ENCODE measurements at regions not wholly inside any gene's neighbourhood (a gene's known extent, or its start where the extent isn't known, plus 50 kb on each side); places are given as distances from the start of the nearest gene placed in this dataset.
"Not testable (repeated sequence)": the region's sequence is repeated elsewhere in the genome, so short reads cannot be mapped to it uniquely, and the experiment has no call there.

DNA sequence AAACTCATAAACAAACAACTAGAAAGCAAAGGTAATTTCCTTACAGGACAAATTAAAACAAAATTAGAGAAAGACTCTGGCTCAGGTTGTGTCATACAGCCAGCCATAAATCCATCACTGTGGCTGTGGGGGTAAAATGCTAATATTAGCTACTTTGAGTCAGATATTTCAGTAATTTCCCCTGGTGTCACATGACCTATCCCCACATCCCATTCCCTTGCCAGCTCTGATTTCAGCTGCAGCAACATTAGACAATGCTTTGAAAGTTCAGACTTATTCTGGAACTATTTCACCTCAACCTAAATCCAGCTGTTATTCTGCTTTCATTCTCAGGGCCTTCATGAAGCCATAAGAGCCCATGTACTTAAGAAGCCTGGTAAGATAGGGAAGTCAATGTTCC lies 55.3 kb downstream of the RPL10L start:
- no peak overlapping the region for H3K9ac ChIP-seq (ENCODE audit: low read length)

DNA sequence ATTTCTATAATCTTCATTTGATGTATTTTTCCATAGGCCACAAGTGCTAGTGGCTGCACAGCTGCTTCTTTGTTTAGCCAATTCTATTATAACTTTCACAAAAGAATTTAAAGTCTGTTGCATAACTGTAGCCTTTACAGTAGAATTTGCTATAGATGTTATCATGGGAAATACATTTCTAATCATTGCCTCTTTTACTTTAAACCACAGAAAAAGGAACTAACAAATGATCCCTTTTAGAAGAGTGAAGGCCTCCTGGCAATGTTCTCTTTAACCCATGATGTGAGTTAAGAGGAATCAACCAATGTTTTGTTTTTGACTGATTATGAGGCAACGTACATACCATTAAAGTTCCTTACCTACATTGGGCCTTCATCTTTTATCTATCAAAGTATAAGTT lies 68.8 kb downstream of the RPL10L start:
- Histone ChIP-seq H3K36me3 (ENCODE audit: control insufficient read depth, insufficient read depth, low read length) (no peaks in the 10 kb centered on the region), H3K27me3 (ENCODE audit: control insufficient read depth, insufficient read depth, low read length) (no peaks in the 10 kb centered on the region), H3K9ac (ENCODE audit: low read length) (no peak overlapping the region), H3K9me3 (ENCODE audit: control insufficient read depth, insufficient read depth, low read depth, low read length) (no peaks in the 10 kb centered on the region), H3K4me3 (ENCODE audit: low read depth, low read length) (no peak overlapping the region), H3K27ac (ENCODE audit: low read depth, low read length) (no peak overlapping the region), H3K4me1 (ENCODE audit: control insufficient read depth, insufficient read depth, low read length) (peaks cover 4% of the 10 kb centered on the region; the same call in 1 of the 2 replicates)

More for the DNA sequence above, 55.3 kb downstream of the RPL10L start:
- Histone ChIP-seq H3K9me3 (ENCODE audit: control insufficient read depth, insufficient read depth, low read depth, low read length) (no peaks in the 10 kb centered on the region), H3K27me3 (ENCODE audit: control insufficient read depth, insufficient read depth, low read length) (no peaks in the 10 kb centered on the region), H3K4me1 (ENCODE audit: control insufficient read depth, insufficient read depth, low read length) (no peaks in the 10 kb centered on the region), H3K4me3 (ENCODE audit: low read depth, low read length) (no peak overlapping the region), H3K27ac (ENCODE audit: low read depth, low read length) (no peak overlapping the region), H3K36me3 (ENCODE audit: control insufficient read depth, insufficient read depth, low read length) (no peaks in the 10 kb centered on the region)

DNA sequence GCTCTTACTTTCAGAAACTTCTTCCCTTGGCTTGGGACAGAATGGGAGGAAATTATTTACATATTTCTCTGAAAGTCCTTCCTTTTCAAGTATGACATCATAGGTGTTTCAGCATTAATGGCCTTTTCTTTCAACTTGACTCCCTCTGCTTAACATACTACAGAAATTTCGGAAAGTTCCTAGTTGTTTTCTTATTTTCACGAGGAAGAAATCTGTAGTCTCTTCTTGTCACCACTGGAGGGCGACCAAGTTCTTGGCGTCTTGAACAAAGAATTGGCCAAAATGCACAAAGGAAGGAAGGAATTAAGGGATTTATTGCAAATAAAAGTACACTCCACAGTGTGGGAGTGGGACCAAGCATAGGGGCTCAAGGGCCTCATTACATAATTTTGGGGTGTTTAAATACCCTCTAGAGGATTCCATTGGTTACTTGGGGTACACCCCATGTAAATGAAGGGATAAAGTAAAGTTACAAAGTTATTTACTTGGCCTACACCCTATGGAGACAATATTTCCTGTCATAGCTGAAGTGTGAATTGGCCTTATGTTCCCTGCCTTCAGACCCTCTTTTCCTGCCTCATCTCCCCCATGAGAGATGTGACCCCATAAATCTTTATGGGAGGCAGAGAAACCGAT lies 70.4 kb downstream of the RPL10L start:
- Histone ChIP-seq H3K9ac (ENCODE audit: low read length) (no peak overlapping the region), H3K36me3 (ENCODE audit: control insufficient read depth, insufficient read depth, low read length) (no peaks in the 10 kb centered on the region), H3K4me1 (ENCODE audit: control insufficient read depth, insufficient read depth, low read length) (no peaks in the 10 kb centered on the region), H3K4me3 (ENCODE audit: low read depth, low read length) (no peak overlapping the region), H3K27ac (ENCODE audit: low read depth, low read length) (no peak overlapping the region), H3K9me3 (ENCODE audit: control insufficient read depth, insufficient read depth, low read depth, low read length) (no peaks in the 10 kb centered on the region), H3K27me3 (ENCODE audit: control insufficient read depth, insufficient read depth, low read length) (no peaks in the 10 kb centered on the region)

DNA sequence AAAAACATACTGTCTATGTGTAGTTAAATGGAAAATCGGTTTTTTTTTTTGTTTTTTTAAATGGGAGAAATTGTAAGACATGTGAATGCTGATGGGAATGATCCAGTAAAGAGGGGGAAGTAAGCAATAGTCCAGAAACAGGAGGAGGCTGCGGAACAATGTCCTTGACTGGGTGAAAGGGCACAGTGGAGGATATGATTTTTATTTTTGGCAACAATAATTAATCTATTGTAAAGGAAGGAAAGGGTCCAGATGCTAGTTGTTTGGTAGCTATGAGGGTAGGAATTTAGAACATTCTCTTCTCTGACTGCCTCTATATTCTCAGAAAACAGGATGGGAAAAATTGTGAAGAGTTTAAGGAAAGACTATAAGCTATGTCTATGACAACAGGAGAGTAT lies 76.6 kb downstream of the RPL10L start:
- no peak overlapping the region for H3K4me3 ChIP-seq (ENCODE audit: low read depth, low read length)
- no peaks in the 10 kb centered on the region for H3K9me3 ChIP-seq (ENCODE audit: control insufficient read depth, insufficient read depth, low read depth, low read length)
- H3K36me3 ChIP-seq (ENCODE audit: control insufficient read depth, insufficient read depth, low read length) = no peaks in the 10 kb centered on the region
- no peaks in the 10 kb centered on the region for H3K27me3 ChIP-seq (ENCODE audit: control insufficient read depth, insufficient read depth, low read length)
- peaks cover 8% of the 10 kb centered on the region; the same call in 1 of the 2 replicates for H3K4me1 ChIP-seq (ENCODE audit: control insufficient read depth, insufficient read depth, low read length)
- H3K27ac ChIP-seq (ENCODE audit: low read depth, low read length) = no peak overlapping the region
- no peak overlapping the region for H3K9ac ChIP-seq (ENCODE audit: low read length)

- no peaks in the 10 kb centered on the region for H3K9me3 ChIP-seq (ENCODE audit: control insufficient read depth, insufficient read depth, low read depth, low read length)
- H3K27me3 ChIP-seq (ENCODE audit: control insufficient read depth, insufficient read depth, low read length) = no peaks in the 10 kb centered on the region
- H3K4me3 ChIP-seq (ENCODE audit: low read depth, low read length) = no peak overlapping the region
- peaks cover 8% of the 10 kb centered on the region; the same call in 1 of the 2 replicates for H3K4me1 ChIP-seq (ENCODE audit: control insufficient read depth, insufficient read depth, low read length)
- no peak overlapping the region for H3K9ac ChIP-seq (ENCODE audit: low read length)
- no peak overlapping the region for H3K27ac ChIP-seq (ENCODE audit: low read depth, low read length)
- no peaks in the 10 kb centered on the region for H3K36me3 ChIP-seq (ENCODE audit: control insufficient read depth, insufficient read depth, low read length)
Observed at GRCh38 chr14:46574221-46574977, 77.2 kb downstream of the RPL10L start.

- no peaks in the 10 kb centered on the region for H3K27me3 ChIP-seq (ENCODE audit: control insufficient read depth, insufficient read depth, low read length)
- no peak overlapping the region for H3K9ac ChIP-seq (ENCODE audit: low read length)
- H3K4me1 ChIP-seq (ENCODE audit: control insufficient read depth, insufficient read depth, low read length) = peaks cover 8% of the 10 kb centered on the region; the same call in 1 of the 2 replicates
- H3K9me3 ChIP-seq (ENCODE audit: control insufficient read depth, insufficient read depth, low read depth, low read length) = no peaks in the 10 kb centered on the region
- no peaks in the 10 kb centered on the region for H3K36me3 ChIP-seq (ENCODE audit: control insufficient read depth, insufficient read depth, low read length)
- H3K27ac ChIP-seq (ENCODE audit: low read depth, low read length) = peak overlapping the region; percentile 12; the same call in 1 of the 2 replicates
- no peak overlapping the region for H3K4me3 ChIP-seq (ENCODE audit: low read depth, low read length)
Observed at GRCh38 chr14:46573498-46573897, 78.1 kb downstream of the RPL10L start.

DNA sequence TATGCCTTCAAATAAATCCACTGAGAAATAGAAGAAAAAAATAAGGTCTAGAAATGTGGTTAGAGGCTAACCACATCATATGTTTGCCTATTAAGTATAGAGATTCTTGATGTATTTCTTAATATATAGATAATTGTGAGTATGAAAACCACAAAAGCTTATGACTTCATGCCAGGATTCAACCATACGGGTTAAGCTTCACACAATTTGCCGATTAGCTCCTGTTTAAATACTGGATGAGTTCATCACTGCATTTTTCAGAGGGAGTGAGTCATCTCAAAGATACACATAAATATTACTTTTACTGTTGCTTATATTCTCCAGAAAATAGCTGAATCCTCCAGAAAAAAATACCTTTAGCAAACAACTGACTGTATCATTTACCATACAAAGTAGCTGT lies 79.6 kb downstream of the RPL10L start:
- Histone ChIP-seq H3K4me3 (ENCODE audit: low read depth, low read length) (no peak overlapping the region), H3K4me1 (ENCODE audit: control insufficient read depth, insufficient read depth, low read length) (peaks cover 8% of the 10 kb centered on the region; the same call in 1 of the 2 replicates), H3K27ac (ENCODE audit: low read depth, low read length) (no peak overlapping the region), H3K9ac (ENCODE audit: low read length) (no peak overlapping the region), H3K9me3 (ENCODE audit: control insufficient read depth, insufficient read depth, low read depth, low read length) (no peaks in the 10 kb centered on the region), H3K36me3 (ENCODE audit: control insufficient read depth, insufficient read depth, low read length) (no peaks in the 10 kb centered on the region), H3K27me3 (ENCODE audit: control insufficient read depth, insufficient read depth, low read length) (no peaks in the 10 kb centered on the region)

GRCh38 chr14:46568161-46568560 lies 83.4 kb downstream of the RPL10L start:
- not testable (repeated sequence) for H3K9me3 ChIP-seq (ENCODE audit: control insufficient read depth, insufficient read depth, low read depth, low read length); H3K4me1 ChIP-seq (ENCODE audit: control insufficient read depth, insufficient read depth, low read length); H3K4me3 ChIP-seq (ENCODE audit: low read depth, low read length); H3K36me3 ChIP-seq (ENCODE audit: control insufficient read depth, insufficient read depth, low read length); H3K27ac ChIP-seq (ENCODE audit: low read depth, low read length); H3K9ac ChIP-seq (ENCODE audit: low read length); H3K27me3 ChIP-seq (ENCODE audit: control insufficient read depth, insufficient read depth, low read length)

- no peaks in the 10 kb centered on the region for H3K27me3 ChIP-seq (ENCODE audit: control insufficient read depth, insufficient read depth, low read length)
- H3K4me3 ChIP-seq (ENCODE audit: low read depth, low read length) = no peak overlapping the region
- H3K27ac ChIP-seq (ENCODE audit: low read depth, low read length) = no peak overlapping the region
- no peaks in the 10 kb centered on the region for H3K4me1 ChIP-seq (ENCODE audit: control insufficient read depth, insufficient read depth, low read length)
- no peaks in the 10 kb centered on the region; the same call in 1 of the 2 replicates for H3K9me3 ChIP-seq (ENCODE audit: control insufficient read depth, insufficient read depth, low read depth, low read length)
- no peak overlapping the region for H3K9ac ChIP-seq (ENCODE audit: low read length)
- no peaks in the 10 kb centered on the region for H3K36me3 ChIP-seq (ENCODE audit: control insufficient read depth, insufficient read depth, low read length)
Observed at GRCh38 chr14:46550836-46551235, 100.7 kb downstream of the RPL10L start.

- no peak overlapping the region for H3K4me3 ChIP-seq (ENCODE audit: low read depth, low read length)
- no peak overlapping the region for H3K27ac ChIP-seq (ENCODE audit: low read depth, low read length)
- H3K9ac ChIP-seq (ENCODE audit: low read length) = no peak overlapping the region
- no peaks in the 10 kb centered on the region for H3K27me3 ChIP-seq (ENCODE audit: control insufficient read depth, insufficient read depth, low read length)
- no peaks in the 10 kb centered on the region for H3K4me1 ChIP-seq (ENCODE audit: control insufficient read depth, insufficient read depth, low read length)
- H3K9me3 ChIP-seq (ENCODE audit: control insufficient read depth, insufficient read depth, low read depth, low read length) = no peaks in the 10 kb centered on the region
- H3K36me3 ChIP-seq (ENCODE audit: control insufficient read depth, insufficient read depth, low read length) = no peaks in the 10 kb centered on the region
Observed at GRCh38 chr14:46540986-46541385, 110.6 kb downstream of the RPL10L start.

DNA sequence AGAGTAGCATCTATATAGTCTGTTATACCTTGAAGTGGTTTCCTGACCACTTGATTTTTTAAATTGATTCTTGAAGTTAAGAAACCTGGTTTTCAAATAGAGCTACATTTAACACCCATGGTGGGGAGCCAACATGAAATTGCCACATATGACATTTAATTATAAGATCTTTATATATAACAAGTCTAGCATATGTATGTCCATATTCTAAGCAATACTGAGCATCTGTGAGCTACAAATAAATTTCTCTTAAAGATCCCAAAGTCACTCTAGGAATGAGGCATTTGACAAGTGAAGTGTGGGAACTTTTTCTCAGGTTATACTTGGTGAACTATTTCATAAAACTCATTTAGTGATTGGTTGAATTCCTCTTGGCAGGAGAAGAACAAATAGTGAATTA lies 132.5 kb downstream of the RPL10L start:
- no peaks in the 10 kb centered on the region for H3K27me3 ChIP-seq (ENCODE audit: control insufficient read depth, insufficient read depth, low read length)
- H3K9ac ChIP-seq (ENCODE audit: low read length) = no peak overlapping the region
- no peak overlapping the region for H3K27ac ChIP-seq (ENCODE audit: low read depth, low read length)

More for the DNA sequence above, 132.5 kb downstream of the RPL10L start:
- no peaks in the 10 kb centered on the region for H3K4me1 ChIP-seq (ENCODE audit: control insufficient read depth, insufficient read depth, low read length)
- H3K4me3 ChIP-seq (ENCODE audit: low read depth, low read length) = no peak overlapping the region
- H3K9me3 ChIP-seq (ENCODE audit: control insufficient read depth, insufficient read depth, low read depth, low read length) = no peaks in the 10 kb centered on the region
- H3K36me3 ChIP-seq (ENCODE audit: control insufficient read depth, insufficient read depth, low read length) = no peaks in the 10 kb centered on the region
